SK-N-MC (cell line): ENCODE measurements at regions not wholly inside any gene's neighbourhood (a gene's known extent, or its start where the extent isn't known, plus 50 kb on each side); places are given as distances from the start of the nearest gene placed in this dataset.

Source experiments
- DNase-seq: peaks from one replicate; pipeline ENCODE4 v3.0.0-alpha.2; 2011; ENCODE audit warnings: low read depth, low spot score
- H3K27ac ChIP-seq: fragments of 200-600 bp; sonication (generic); 2 replicates; pipeline ENCODE4 v1.5.1; 2016; ENCODE audit warnings: mixed run types
- H3K36me3 ChIP-seq: fragments of 200-600 bp; sonication (generic); 2 replicates; pipeline ENCODE4 v1.6.1; 2017; ENCODE audit warnings: antibody characterized with exemption, low read length, mixed read lengths; ENCODE audit not compliant: insufficient read depth
- H3K4me3 ChIP-seq: fragments of 200-600 bp; sonication (generic); 2 replicates; pipeline ENCODE4 v1.5.1; 2016
- H3K9ac ChIP-seq: fragments of 200-600 bp; sonication (generic); 2 replicates; pipeline ENCODE4 v1.8.0; 2017; ENCODE audit warnings: mixed run types, mixed read lengths; ENCODE audit not compliant: insufficient read length
- H3K9me3 ChIP-seq: fragments of 200-600 bp; sonication (generic); 2 replicates; pipeline ENCODE4 v1.6.1; 2017; ENCODE audit warnings: low read depth, mild to moderate bottlenecking, antibody characterized with exemption, low read length, moderate library complexity, mixed read lengths
- EZH2 ChIP-seq: fragments of 200-600 bp; sonication (generic); IDR thresholded peaks from one replicate; pipeline ENCODE4 v1.6.1; 2017; ENCODE audit warnings: antibody characterized with exemption
- FOXP2 ChIP-seq: optimal IDR thresholded peaks from 2 replicates; pipeline ENCODE3; 2011; ENCODE audit warnings: mild to moderate bottlenecking, moderate library complexity; ENCODE audit not compliant: insufficient read depth; ENCODE audit errors: extremely low read length, control extremely low read depth
- POLR2AphosphoS5 ChIP-seq: IDR thresholded peaks from 2 replicates; pipeline ENCODE4 v1.6.1; 2012; ENCODE audit warnings: mild to moderate bottlenecking, low read depth, low read length, borderline replicate concordance

DNA sequence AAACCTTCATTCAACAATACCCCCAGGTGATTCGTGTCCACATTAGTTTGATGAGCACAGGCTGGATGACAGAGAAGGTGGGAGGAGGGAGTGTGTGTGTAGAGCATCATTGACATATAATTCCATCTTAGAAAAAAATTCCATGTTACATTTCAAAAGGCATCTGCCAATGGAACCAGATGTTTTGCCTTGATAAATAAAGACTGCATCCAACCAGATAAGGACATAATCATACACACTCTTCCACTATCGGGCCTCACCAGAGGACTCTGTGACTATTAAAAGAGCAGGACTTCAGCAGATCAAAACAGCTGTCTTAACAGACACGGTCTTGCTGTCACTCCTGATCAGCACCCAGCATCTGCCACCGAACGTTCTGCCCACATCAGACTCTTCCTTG, 96.4 kb upstream of the SPIN1 start:
- Histone ChIP-seq H3K4me3 (no peak overlapping the region), H3K36me3 (no peaks in the 10 kb centered on the region), H3K27ac (no peak overlapping the region), H3K9me3 (no peaks in the 10 kb centered on the region), H3K9ac (no peak overlapping the region)
- no peak for TF ChIP-seq EZH2
- no peak for TF ChIP-seq POLR2AphosphoS5
- no peak for TF ChIP-seq FOXP2
- no peak for DNase-seq

DNA sequence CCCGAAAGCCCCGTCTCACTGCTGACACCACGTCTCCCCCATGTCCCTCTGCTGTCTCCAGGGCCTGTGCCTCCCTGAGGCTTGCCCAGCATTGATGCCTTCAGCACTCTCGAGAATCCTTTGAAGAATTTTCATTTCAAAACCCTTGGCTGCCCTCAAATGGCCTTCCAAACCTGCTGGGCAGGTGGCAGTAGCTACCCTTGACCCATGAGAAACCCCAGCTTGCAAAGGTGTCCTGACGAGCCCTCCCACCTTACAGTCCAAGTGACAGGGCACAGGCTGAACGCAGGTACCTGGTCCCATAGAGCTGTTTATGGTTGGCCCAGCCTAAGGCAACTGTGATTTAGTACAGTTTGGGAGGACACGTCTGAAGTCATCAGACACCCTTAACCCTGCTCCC, 97.2 kb upstream of the SPIN1 start:
- no peak overlapping the region for H3K4me3 ChIP-seq
- H3K36me3 ChIP-seq, result no peaks in the 10 kb centered on the region
- H3K9ac ChIP-seq, result no peak overlapping the region
- TF ChIP-seq POLR2AphosphoS5 (no peak), EZH2 (no peak), FOXP2 (no peak)
- no peak for DNase-seq
- H3K27ac ChIP-seq, result no peak overlapping the region
- no peaks in the 10 kb centered on the region for H3K9me3 ChIP-seq

DNA sequence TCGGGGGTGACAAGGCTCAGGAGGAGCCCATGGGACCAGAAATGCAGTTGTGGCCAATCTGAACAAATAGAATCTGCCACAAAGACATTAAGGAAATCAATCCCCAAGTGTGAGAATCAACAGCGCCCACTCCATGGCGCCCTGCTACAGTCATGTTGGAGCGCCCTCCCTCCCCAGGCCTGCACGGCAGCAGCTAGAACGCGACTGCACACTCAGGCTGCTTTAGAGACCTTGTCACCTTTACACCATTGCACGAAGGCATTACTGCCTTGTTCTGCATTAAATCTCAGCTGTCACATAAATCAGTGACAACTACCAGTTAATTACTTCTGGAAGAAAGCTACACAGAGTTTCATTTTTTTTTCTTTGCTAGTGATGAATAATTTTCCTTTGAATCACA, 98.7 kb upstream of the SPIN1 start:
- Histone ChIP-seq H3K9ac (no peak overlapping the region), H3K27ac (no peak overlapping the region), H3K36me3 (no peaks in the 10 kb centered on the region), H3K9me3 (no peaks in the 10 kb centered on the region), H3K4me3 (no peak overlapping the region)
- TF ChIP-seq EZH2, result no peak
- TF ChIP-seq FOXP2, result no peak
- no peak for TF ChIP-seq POLR2AphosphoS5
- no peak for DNase-seq

GRCh38 chr9:88287972-88288371, 100.3 kb upstream of the SPIN1 start:
- DNase-seq, result no peak
- H3K9ac ChIP-seq, result no peak overlapping the region
- no peak overlapping the region for H3K4me3 ChIP-seq
- H3K36me3 ChIP-seq, result no peaks in the 10 kb centered on the region
- no peak overlapping the region for H3K27ac ChIP-seq
- TF ChIP-seq FOXP2 (no peak), EZH2 (no peak), POLR2AphosphoS5 (no peak)
- H3K9me3 ChIP-seq, result no peaks in the 10 kb centered on the region

DNA sequence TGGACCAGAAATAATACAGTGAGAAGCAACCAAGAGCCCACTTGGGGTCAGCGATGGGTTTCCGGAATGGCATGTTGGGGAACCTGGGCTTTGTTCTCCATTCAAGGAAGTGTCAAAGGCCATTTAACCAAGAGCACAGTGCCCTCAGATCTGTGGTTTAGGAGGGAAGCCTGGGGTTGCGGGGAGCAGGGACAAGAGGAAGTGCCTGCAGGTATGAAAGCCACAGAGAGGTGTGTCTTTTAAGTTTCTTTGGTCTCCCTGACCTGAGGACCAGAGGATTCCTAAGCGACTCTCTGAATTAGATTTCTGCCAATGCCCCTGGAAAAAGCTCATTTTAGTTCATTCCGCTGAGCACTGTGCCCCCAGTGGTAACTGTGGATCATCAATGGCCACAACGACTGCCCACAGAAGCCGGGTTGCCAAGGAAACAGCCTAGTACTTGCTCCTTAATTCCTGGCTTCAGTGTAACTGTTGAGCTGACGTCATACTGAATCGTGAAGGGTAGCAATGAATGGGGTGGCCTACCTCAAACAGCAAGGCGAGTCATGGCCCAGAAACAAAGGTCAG, 107.3 kb upstream of the SPIN1 start:
- H3K9ac ChIP-seq, result no peak overlapping the region
- H3K4me3 ChIP-seq, result no peak overlapping the region
- no peak for TF ChIP-seq FOXP2
- TF ChIP-seq EZH2, result no peak
- TF ChIP-seq POLR2AphosphoS5, result no peak
- H3K9me3 ChIP-seq, result no peaks in the 10 kb centered on the region
- H3K27ac ChIP-seq, result no peak overlapping the region
- H3K36me3 ChIP-seq, result no peaks in the 10 kb centered on the region
- DNase-seq, result no peak

DNA sequence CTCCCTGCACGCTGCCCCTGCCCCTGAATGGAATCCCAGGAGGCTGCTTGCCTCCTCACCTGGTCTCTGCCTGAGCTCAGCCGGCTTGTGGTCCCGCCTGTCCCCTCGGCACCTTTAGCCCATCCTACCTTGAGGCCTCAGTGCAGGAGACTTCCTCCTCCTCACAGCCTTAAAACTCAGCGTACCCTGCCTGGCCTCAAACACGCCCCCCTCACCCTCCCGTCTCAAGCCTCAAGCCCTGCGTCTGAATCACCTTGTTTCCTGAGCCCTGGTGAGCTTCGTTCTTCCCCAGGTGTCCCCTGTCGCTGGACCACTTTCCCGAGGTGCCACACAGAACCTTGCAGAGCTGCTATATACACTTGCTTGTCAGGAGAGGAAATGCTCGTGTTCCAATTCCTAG, 110.2 kb upstream of the SPIN1 start:
- TF ChIP-seq POLR2AphosphoS5, result no peak
- TF ChIP-seq EZH2, result no peak
- TF ChIP-seq FOXP2, result no peak
- no peaks in the 10 kb centered on the region for H3K36me3 ChIP-seq
- H3K4me3 ChIP-seq, result no peak overlapping the region
- no peak for DNase-seq
- no peak overlapping the region for H3K9ac ChIP-seq
- H3K27ac ChIP-seq, result no peak overlapping the region
- no peaks in the 10 kb centered on the region for H3K9me3 ChIP-seq

- Histone ChIP-seq H3K4me3 (no peak overlapping the region), H3K27ac (no peak overlapping the region), H3K9ac (no peak overlapping the region), H3K36me3 (no peaks in the 10 kb centered on the region), H3K9me3 (no peaks in the 10 kb centered on the region)
- no peak for DNase-seq
- TF ChIP-seq EZH2 (no peak), POLR2AphosphoS5 (no peak), FOXP2 (no peak)
Observed at GRCh38 chr9:88274078-88274477, 114.2 kb upstream of the SPIN1 start.

GRCh38 chr9:88272986-88273385, 115.3 kb upstream of the SPIN1 start:
- Histone ChIP-seq H3K9ac (no peak overlapping the region), H3K27ac (no peak overlapping the region), H3K36me3 (no peaks in the 10 kb centered on the region), H3K9me3 (no peaks in the 10 kb centered on the region), H3K4me3 (no peak overlapping the region)
- TF ChIP-seq EZH2, result no peak
- TF ChIP-seq POLR2AphosphoS5, result no peak
- TF ChIP-seq FOXP2, result no peak
- DNase-seq, result no peak

DNA sequence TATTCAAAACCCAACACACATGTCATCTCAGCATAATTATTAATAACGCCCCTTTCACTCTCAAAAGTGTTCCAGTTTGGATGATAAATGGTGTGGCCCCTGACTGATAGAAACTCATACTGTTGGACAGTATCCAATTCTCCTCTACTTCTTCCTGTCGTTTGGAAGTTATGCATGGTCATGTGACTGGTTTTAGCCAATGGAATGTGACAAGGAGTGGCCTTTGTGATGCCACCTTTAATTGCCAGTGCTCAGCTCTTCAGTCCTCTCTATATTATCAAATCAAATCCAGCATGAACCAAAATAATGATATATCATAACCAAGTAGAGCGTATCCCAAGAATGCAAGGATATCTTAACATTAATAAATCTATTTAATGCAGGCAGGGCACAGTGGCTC, 117.8 kb upstream of the SPIN1 start:
- H3K36me3 ChIP-seq, result no peaks in the 10 kb centered on the region
- no peak overlapping the region for H3K9ac ChIP-seq
- H3K4me3 ChIP-seq, result no peak overlapping the region
- TF ChIP-seq POLR2AphosphoS5 (no peak), FOXP2 (no peak), EZH2 (no peak)
- no peaks in the 10 kb centered on the region for H3K9me3 ChIP-seq
- DNase-seq, result no peak
- H3K27ac ChIP-seq, result no peak overlapping the region

- Histone ChIP-seq H3K36me3 (no peaks in the 10 kb centered on the region), H3K9me3 (no peaks in the 10 kb centered on the region), H3K27ac (no peak overlapping the region), H3K9ac (no peak overlapping the region), H3K4me3 (no peak overlapping the region)
- no peak for TF ChIP-seq POLR2AphosphoS5
- TF ChIP-seq FOXP2, result no peak
- TF ChIP-seq EZH2, result no peak
- DNase-seq, result no peak
Observed at GRCh38 chr9:88268886-88269285, 119.4 kb upstream of the SPIN1 start.
